B cell (primary cell): ENCODE measurements at regions not wholly inside any gene's neighbourhood (a gene's known extent, or its start where the extent isn't known, plus 50 kb on each side); places are given as distances from the start of the nearest gene placed in this dataset.

ENCODE experiments used
- CTCF ChIP-seq: fragments of 200-600 bp; IDR thresholded peaks from one replicate; pipeline ENCODE4 v1.8.0; 2022; ENCODE audit warnings: antibody characterized with exemption, mild to moderate bottlenecking
- EZH2 ChIP-seq: IDR thresholded peaks from 2 replicates; pipeline ENCODE4 v1.6.1; 2012; ENCODE audit warnings: borderline replicate concordance, low read depth, mild to moderate bottlenecking, moderate library complexity, low read length; ENCODE audit not compliant: insufficient read depth, poor library complexity, severe bottlenecking

GRCh38 chr15:94700211-94700610 is 468.9 kb downstream of the MCTP2 start:
- no peak for TF ChIP-seq CTCF
- TF ChIP-seq EZH2: no peak
